HepG2 (cell line): ENCODE measurements at regions not wholly inside any gene's neighbourhood (a gene's known extent, or its start where the extent isn't known, plus 50 kb on each side); places are given as distances from the start of the nearest gene placed in this dataset.
A peak's percentile ranks its signal among the peaks of the same experiment; 100 is the strongest.
"Not testable (repeated sequence)": the region's sequence is repeated elsewhere in the genome, so short reads cannot be mapped to it uniquely, and the experiment has no call there.

Experiments
- ATAC-seq: fragments of 200-7000 bp; cut with Tn5 transposase; 3 replicates; pipeline ENCODE4 v1.9.1; 2020; ENCODE audit warnings: mild to moderate bottlenecking, moderate library complexity
- BruUV-seq: library from RNA; stranded (reverse); fragments of 400-500 nt; replicated peaks from 2 replicates; lab custom pipeline; 2021; lab: Mats Ljungman, UMichigan
- CTCF ChIA-PET: fragments of 300-600 bp; formaldehyde crosslinking; extraction: SDS; loops from one replicate; lab custom pipeline; 2021; ENCODE audit warnings: low total read pairs, inconsistent platforms, low intra/inter-chr PET ratio; lab: Yijun Ruan, JAX
- POLR2A ChIA-PET: fragments of 350-600 bp; sonication (Branson Sonifier 250); formaldehyde crosslinking; loops from one replicate; lab custom pipeline; 2020; ENCODE audit warnings: antibody characterized with exemption, inconsistent platforms; lab: Yijun Ruan, JAX
- DNase-seq: peaks from one replicate; pipeline ENCODE4 v3.0.0-alpha.2; 2015; ENCODE audit warnings: low spot score
- FAIRE-seq: peaks from 3 replicates; lab custom pipeline; 2011; peaks lifted over from hg19 to GRCh38; lab: Jason Lieb, UNC
- H2AFZ ChIP-seq: one replicate; pipeline ENCODE4 v1.6.1; 2011; ENCODE audit warnings: low read length, inconsistent platforms
- H3K27ac ChIP-seq: fragments of 300-600 bp; 3 replicates; pipeline ENCODE4 v1.8.0; 2011; ENCODE audit warnings: mixed run types, mild to moderate bottlenecking, mixed read lengths, low read length, inconsistent platforms; ENCODE audit not compliant: insufficient read depth; ENCODE audit errors: extremely low read length
- H3K27me3 ChIP-seq, 2 experiments: fragments of 200-600 bp in 1 of 2; 2 replicates in 1 of 2; 3 replicates in 1 of 2; pipeline versions ENCODE4 v1.6.0 to v1.8.0; 2011; ENCODE audit warnings: low read length in 2 of 2, mild to moderate bottlenecking in 2 of 2, moderate library complexity in 2 of 2, inconsistent platforms in 1 of 2; ENCODE audit not compliant: insufficient read depth in 2 of 2, control insufficient read depth in 1 of 2
- H3K36me3 ChIP-seq, 2 experiments: fragments of 200-600 bp in 1 of 2; replicated peaks in 1 of 2; 2 replicates in 1 of 2; 3 replicates in 1 of 2; pipeline versions ENCODE4 v1.5.1 to v1.8.0; 2011; ENCODE audit warnings: low read length in 2 of 2, inconsistent platforms in 1 of 2; ENCODE audit not compliant: insufficient read depth in 2 of 2, control insufficient read depth in 1 of 2
- H3K4me1 ChIP-seq: 2 replicates; pipeline ENCODE4 v1.5.1; 2012; ENCODE audit warnings: low read length, inconsistent platforms; ENCODE audit not compliant: insufficient read depth
- H3K4me2 ChIP-seq: 2 replicates; pipeline ENCODE4 v1.6.0; 2011; ENCODE audit warnings: low read depth, low read length, inconsistent platforms
- H3K4me3 ChIP-seq, 3 experiments: fragments of 200-600 bp in 1 of 3; sonication (generic), shearing (Covaris generic) in 1 of 3; replicated peaks in 1 of 3; 2 replicates each; pipeline ENCODE4 v1.5.1; 2011 to 2016; ENCODE audit warnings: low read length in 3 of 3, inconsistent platforms in 2 of 3, low read depth in 2 of 3, mild to moderate bottlenecking in 2 of 3, control low read depth in 1 of 3, mixed read lengths in 1 of 3; ENCODE audit not compliant: insufficient read depth in 1 of 3
- H3K79me2 ChIP-seq: one replicate; pipeline ENCODE4 v1.6.1; 2011; ENCODE audit warnings: low read length, inconsistent platforms; ENCODE audit not compliant: insufficient read depth
- H3K9ac ChIP-seq: 2 replicates; pipeline ENCODE4 v1.6.0; 2011; ENCODE audit warnings: mild to moderate bottlenecking, low read depth, low read length, inconsistent platforms; ENCODE audit not compliant: insufficient read depth
- H3K9me3 ChIP-seq: 2 replicates; pipeline ENCODE4 v1.5.1; 2012; ENCODE audit warnings: mild to moderate bottlenecking, low read length
- H4K20me1 ChIP-seq: 2 replicates; pipeline ENCODE4 v1.6.0; 2011; ENCODE audit warnings: inconsistent platforms, mild to moderate bottlenecking, low read length, moderate library complexity; ENCODE audit not compliant: insufficient read depth
- AFF4 ChIP-seq: sonication (generic); formaldehyde crosslinking; IDR thresholded peaks from 2 replicates; pipeline ENCODE4 v1.4.0; 2020; ENCODE audit warnings: missing genetic modification reagents
- HNRNPK ChIP-seq: fragments of 200-400 bp; formaldehyde crosslinking; IDR thresholded peaks from 2 replicates; pipeline ENCODE4 v1.6.1; 2018; ENCODE audit warnings: low read length, low read depth, moderate library complexity, mild to moderate bottlenecking; ENCODE audit not compliant: poor library complexity, severe bottlenecking
- TMF1 ChIP-seq: sonication (generic); formaldehyde crosslinking; IDR thresholded peaks from 2 replicates; pipeline ENCODE4 v1.8.1; 2022; ENCODE audit warnings: low read depth, missing genetic modification reagents
- ZNF484 ChIP-seq: sonication (generic); formaldehyde crosslinking; IDR thresholded peaks from 2 replicates; pipeline ENCODE4 v1.5.1; 2020; ENCODE audit warnings: mild to moderate bottlenecking, low read depth, missing genetic modification reagents, borderline replicate concordance
- ZNF577 ChIP-seq: sonication (generic); formaldehyde crosslinking; IDR thresholded peaks from 2 replicates; pipeline ENCODE4 v1.4.0; 2020; ENCODE audit warnings: mild to moderate bottlenecking, low read depth, missing genetic modification reagents, borderline replicate concordance
- WGBS: methylation state at CpG from one replicate; pipeline ENCODE4 v1.1.6; 2017; ENCODE audit warnings: low lambda C conversion rate; 5-methylcytosine and 5-hydroxymethylcytosine counted together
- in situ Hi-C: cut with HindIII; loops from 2 replicates; pipeline ENCODE4 v1.10.0; 2017; ENCODE audit warnings: low pct_unique_long_range_greater_than_20kb; ENCODE audit not compliant: extremely low pct_ligation_motif_present
- intact Hi-C: fragments of 100-400 bp; cut with micrococcal nuclease; formaldehyde crosslinking; loops from one replicate; pipeline ENCODE4 v1.10.0; 2022; ENCODE audit not compliant: unreplicated experiment
- TF ChIP-seq, protein P1 (sequence below): IDR thresholded peaks from 2 replicates; pipeline ENCODE4 v1.4.0; 2020; ENCODE audit warnings: mild to moderate bottlenecking, missing genetic modification reagents
- TF ChIP-seq, protein P2 (sequence below): sonication (generic); formaldehyde crosslinking; IDR thresholded peaks from 2 replicates; pipeline ENCODE4 v1.5.0; 2020; ENCODE audit warnings: missing genetic modification reagents

DNA sequence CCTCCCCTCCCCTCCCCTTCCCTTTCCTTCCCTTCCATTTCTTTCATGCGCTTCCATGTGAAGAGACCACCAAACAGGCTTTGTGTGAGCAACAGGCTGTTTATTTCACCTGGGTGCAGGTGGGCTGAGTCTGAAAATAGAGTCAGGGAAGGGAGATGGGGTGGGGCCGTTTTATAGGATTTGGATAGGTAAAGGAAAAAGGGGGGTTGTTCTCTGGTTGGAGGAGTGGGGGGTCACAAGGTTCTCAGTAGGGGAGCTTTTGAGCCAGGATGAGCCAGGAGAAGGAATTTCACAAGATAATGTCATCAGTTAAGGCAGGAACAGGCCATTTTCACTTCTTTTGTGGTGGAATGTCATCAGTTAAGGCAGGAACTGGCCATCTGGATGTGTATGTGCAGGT is 211.9 kb downstream of the DMRTA1 start:
- 23% methylated on average over 2 of the region's 2 CpGs for WGBS
- CTCF ChIA-PET, H3K36me3 ChIP-seq, H4K20me1 ChIP-seq, H3K4me1 ChIP-seq, H3K4me2 ChIP-seq, DNase-seq, in situ Hi-C loops, H2AFZ ChIP-seq, POLR2A ChIA-PET, H3K4me3 ChIP-seq, H3K27me3 ChIP-seq, intact Hi-C loops, FAIRE-seq, H3K27ac ChIP-seq, BruUV-seq: not testable (repeated sequence)
- peaks cover 12% of the 10 kb centered on the region for H3K9me3 ChIP-seq
- peak; percentile 11 for TF ChIP-seq HNRNPK
- TF ChIP-seq, all 625 proteins: peak for 1; not testable (repeated sequence) for 624
- not testable (repeated sequence) for H3K9ac ChIP-seq, H3K79me2 ChIP-seq, ATAC-seq

DNA sequence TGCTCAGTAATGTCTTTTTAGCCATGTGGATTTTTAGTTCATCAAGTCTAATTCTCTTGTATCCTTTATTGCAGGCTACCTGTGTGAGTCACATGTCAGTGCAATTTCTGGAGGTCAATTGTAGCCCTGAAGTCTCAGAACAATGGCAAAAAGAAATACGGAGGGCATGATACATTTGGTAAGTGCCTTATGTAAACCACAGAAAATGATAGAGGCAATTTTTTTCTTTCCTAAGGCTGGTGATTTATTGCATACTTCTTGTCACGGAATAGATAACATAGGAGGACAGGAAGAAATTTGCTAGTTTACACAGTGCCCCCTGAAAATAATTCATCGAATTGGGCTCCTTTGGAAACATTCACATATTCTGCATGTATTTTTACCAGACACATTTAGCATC is 235.9 kb downstream of the DMRTA1 start:
- WGBS: 2% methylated on average over 3 of the region's 3 CpGs
- Histone ChIP-seq H2AFZ (no peak overlapping the region), H3K27me3 (no peaks in the 10 kb centered on the region), H3K4me3 (no peak overlapping the region), H3K9me3 (peaks cover 42% of the 10 kb centered on the region), H3K36me3 (no peaks in the 10 kb centered on the region), H3K9ac (no peak overlapping the region), H3K4me2 (no peak overlapping the region), H3K79me2 (no peaks in the 10 kb centered on the region), H4K20me1 (no peaks in the 10 kb centered on the region), H3K4me1 (no peaks in the 10 kb centered on the region), H3K27ac (no peak overlapping the region)
- in situ Hi-C loops (no loop called here), intact Hi-C loops (no loop called here)
- TF ChIP-seq TMF1 (CRISPR knock-in tag): no peak
- no peak for TF ChIP-seq AFF4 (CRISPR knock-in tag)
- TF ChIP-seq, protein P1, sequence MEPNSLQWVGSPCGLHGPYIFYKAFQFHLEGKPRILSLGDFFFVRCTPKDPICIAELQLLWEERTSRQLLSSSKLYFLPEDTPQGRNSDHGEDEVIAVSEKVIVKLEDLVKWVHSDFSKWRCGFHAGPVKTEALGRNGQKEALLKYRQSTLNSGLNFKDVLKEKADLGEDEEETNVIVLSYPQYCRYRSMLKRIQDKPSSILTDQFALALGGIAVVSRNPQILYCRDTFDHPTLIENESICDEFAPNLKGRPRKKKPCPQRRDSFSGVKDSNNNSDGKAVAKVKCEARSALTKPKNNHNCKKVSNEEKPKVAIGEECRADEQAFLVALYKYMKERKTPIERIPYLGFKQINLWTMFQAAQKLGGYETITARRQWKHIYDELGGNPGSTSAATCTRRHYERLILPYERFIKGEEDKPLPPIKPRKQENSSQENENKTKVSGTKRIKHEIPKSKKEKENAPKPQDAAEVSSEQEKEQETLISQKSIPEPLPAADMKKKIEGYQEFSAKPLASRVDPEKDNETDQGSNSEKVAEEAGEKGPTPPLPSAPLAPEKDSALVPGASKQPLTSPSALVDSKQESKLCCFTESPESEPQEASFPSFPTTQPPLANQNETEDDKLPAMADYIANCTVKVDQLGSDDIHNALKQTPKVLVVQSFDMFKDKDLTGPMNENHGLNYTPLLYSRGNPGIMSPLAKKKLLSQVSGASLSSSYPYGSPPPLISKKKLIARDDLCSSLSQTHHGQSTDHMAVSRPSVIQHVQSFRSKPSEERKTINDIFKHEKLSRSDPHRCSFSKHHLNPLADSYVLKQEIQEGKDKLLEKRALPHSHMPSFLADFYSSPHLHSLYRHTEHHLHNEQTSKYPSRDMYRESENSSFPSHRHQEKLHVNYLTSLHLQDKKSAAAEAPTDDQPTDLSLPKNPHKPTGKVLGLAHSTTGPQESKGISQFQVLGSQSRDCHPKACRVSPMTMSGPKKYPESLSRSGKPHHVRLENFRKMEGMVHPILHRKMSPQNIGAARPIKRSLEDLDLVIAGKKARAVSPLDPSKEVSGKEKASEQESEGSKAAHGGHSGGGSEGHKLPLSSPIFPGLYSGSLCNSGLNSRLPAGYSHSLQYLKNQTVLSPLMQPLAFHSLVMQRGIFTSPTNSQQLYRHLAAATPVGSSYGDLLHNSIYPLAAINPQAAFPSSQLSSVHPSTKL: no peak
- TF ChIP-seq, protein P2, sequence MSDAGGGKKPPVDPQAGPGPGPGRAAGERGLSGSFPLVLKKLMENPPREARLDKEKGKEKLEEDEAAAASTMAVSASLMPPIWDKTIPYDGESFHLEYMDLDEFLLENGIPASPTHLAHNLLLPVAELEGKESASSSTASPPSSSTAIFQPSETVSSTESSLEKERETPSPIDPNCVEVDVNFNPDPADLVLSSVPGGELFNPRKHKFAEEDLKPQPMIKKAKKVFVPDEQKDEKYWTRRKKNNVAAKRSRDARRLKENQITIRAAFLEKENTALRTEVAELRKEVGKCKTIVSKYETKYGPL (CRISPR knock-in tag): no peak
- TF ChIP-seq ZNF484: no peak
- no peak for TF ChIP-seq ZNF577 (CRISPR knock-in tag)
- FAIRE-seq (no peak), ATAC-seq (no peak), DNase-seq (no peak)
- ChIA-PET CTCF (no interaction called here), POLR2A (no interaction called here)
- BruUV-seq: no TSS peak
